ENCODE measurements at regions not wholly inside any gene's neighbourhood (a gene's known extent, or its start where the extent isn't known, plus 50 kb on each side); places are given as distances from the start of the nearest gene placed in this dataset.

DNA sequence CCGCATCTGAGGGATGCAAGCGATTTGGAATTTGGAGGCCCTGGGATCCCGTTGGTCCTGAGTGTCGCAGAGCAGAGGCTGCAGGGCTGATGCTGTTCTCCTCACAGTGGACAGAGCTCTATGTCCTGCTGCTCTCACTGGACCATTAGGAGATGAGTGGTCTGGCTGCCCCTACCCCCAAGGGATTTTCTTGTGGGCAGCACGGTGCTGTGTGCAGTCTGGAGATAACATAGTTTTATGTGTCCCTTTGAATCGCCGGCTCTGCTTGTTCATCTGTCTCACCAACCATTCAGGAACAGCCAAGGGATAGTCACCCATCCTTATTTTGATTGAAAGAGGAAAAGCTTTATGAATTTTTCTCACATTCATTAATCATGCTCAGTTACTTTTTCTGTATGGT, 49.9 kb downstream of the CHRM3 start:
- no peak for DNase-seq

DNA sequence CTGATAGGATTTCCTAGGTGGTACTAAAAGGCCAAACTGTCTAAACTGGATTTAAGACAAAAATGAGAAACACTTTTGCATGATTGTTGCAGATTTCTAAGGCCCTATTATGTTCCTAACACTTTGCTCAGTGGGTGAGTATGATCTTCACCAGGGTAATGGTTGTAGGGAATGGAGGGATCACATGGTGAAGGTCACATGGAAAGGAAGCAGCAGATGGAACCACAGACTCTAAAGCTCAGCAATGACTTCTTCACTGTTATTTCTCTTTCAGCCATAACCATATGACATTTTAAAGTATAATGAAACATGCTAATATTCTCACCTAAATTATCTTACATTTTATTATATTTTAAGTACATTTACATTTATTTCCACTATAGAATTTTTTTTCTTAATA, 51.5 kb downstream of the CHRM3 start:
- no peak for DNase-seq

- no peak for DNase-seq
Measured at GRCh38 chr1:239438891-239439290, 52.5 kb downstream of the CHRM3 start.

- no peak for DNase-seq
Measured at GRCh38 chr1:239443361-239443760, 57.0 kb downstream of the CHRM3 start.

DNA sequence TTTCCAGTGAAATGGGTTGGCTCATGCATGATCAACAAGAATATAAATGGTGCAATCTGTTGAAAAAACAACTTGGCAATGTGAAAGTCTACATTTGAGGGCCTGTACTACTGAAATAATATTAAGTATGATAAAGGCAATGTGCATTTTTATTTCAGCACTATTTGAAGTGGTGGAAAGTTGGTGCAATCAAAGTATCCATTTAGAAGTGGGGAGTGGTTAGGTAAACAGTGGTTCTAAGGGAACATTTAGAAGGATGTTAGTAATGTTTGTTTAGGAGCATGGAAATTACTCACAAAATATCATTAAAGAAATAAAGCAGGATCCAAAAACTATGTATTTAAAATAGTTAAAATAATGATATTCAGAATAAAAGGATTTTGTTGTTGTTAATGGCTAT, 60.2 kb downstream of the CHRM3 start:
- no peak for DNase-seq

DNA sequence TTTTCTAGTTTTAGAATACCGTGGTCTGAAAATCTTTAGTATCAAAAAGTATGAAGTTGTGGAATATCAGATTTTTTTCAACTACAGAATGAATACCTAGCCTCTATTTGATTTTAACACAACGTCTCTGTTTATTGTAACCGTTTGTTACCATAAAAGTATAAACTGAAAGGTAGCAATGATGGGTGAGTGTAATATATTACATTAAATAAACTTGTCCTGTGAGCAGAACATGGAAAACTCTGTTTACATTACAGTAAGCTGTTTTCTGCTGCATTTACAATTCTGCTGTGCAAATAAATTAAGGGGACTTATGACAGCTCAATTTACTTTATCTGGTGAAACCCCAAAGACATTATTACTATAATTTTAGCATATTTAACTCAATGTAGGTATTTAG, 62.5 kb downstream of the CHRM3 start:
- DNase-seq, result no peak

DNA sequence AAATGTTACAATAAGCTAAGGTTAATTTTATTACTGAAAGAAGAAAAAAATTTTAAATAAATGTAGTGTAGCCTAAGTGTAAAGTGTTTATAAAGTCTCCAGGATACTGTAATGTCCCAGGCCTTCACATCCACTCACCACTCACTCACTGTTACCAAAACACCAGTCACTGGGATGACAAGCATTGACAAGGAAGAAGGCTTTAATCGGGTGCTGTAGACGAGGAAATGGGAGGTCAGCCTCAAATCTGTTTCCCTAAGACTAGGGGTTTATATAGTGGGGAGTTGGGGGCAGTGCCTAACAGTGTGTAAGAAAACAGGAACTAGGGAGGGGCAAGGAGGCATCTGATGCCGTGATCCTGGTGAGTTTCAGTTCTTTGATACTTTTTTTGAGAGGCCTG, 69.4 kb downstream of the CHRM3 start:
- DNase-seq, result no peak

- DNase-seq, result no peak
Measured at GRCh38 chr1:239456788-239457187, 70.4 kb downstream of the CHRM3 start.

DNA sequence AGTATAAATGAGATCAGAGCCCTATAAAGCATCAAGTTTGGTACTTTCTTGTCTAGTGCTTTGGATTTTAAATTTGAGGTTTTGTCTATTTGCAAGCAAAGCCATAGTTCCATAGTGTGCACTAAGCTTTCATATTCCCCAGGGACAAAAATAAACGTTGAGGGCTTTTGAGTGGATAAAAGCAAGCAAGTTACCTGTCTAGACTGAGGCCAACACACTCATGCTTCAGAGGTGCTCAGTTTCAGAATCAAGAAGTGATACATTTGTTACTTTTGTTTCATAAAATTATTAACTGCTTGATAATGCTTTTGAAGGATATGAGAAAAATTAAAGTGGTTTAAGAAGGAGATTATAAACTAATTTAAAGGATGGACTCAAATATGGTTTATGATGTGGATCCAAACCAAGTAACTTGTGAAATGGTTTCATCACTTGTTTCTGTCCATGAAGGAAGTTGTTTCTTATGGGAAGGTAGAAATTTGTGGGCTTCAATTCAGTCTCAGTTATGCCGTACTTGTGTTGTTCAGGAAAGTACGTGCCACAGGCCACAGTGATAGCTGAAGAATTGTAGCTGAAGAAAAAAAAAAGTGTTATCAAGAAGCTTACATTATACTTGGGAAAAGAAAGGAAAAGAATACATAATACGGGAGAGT, 71.2 kb downstream of the CHRM3 start:
- DNase-seq, result no peak

DNA sequence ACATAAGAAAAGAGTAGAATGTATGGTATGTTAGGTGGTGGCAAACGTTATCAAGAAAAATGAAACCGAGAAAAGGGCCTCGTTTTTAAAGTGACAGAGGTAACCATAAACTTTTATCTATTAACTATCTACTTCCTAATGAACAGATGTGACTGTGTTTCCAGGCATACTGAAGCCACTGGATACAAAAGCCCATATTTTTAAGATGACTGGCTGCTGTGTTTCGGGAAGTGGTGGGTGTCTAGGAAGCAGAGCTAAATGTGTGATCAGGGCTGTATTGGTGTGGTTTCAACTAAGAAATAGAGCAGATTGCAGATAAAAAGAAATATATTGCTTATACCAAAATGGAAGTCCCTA, 71.8 kb downstream of the CHRM3 start:
- no peak for DNase-seq

GRCh38 chr1:239467730-239468129, 81.4 kb downstream of the CHRM3 start:
- no peak for DNase-seq

DNA sequence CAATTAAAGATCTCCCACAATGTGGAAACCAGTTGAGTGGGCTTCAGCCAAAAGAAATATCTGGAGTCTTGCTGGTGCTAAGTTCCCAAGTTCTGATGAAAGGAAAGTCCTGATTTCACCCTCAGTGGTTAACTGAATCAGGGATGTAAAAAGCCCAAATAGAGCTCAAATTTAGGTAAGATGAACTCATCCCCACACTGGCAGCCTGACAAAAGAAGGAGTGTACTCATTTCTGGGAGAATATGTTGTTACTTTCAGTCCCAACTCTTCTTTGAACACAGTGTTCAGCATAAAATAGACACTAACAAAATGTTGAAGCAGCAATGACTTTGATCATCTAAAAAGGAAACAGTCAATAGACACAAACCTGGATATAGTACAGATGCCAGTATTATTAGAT, 91.7 kb downstream of the CHRM3 start:
- no peak for DNase-seq

DNA sequence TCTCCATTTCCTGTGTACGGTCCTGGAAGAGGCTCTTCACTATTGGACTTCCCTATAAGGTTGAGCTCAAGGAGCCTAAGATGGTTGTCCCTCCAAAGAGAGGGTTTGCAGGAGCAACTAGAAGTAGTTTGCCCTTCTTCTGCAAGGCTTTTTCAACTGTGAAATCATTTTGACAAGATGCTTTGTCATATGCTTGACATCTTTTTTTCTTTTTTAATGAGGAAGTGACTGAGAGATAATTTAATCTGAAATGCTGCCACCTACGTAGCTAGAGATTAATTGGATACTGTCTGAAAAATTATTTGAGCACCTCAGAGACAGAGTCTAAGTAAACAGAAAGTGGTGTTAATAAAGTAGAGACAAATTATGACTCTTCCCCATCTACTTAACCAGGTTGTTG, 97.0 kb downstream of the CHRM3 start:
- DNase-seq, result no peak

DNA sequence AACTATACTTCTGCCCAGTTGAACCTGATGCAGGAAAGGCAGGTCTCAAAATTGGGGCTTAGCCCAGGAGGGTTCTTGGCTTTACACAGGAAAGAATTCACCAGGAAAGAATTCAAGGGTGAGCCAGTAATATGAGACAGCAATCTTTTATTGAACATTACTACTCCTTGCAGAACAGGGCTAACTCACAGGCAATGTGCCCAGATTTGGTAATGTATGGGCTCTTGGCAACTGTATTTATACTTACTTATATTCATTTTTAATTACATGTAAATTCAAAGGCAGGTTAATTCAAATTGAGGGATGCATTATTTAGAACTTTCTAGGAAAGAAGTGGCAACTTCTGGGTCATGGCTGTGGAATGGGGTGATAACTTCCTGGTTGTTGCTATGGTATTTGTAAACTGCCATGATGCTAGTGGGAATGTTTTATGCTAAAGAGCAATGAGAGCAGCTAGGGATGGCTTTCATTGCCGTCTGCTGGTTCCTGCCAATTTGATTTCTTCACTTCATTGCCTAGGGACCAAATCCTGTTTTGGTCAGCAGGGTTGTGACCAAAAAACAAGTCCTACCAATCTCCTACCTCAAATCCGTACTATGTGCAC, 107.5 kb downstream of the CHRM3 start:
- DNase-seq, result no peak

DNA sequence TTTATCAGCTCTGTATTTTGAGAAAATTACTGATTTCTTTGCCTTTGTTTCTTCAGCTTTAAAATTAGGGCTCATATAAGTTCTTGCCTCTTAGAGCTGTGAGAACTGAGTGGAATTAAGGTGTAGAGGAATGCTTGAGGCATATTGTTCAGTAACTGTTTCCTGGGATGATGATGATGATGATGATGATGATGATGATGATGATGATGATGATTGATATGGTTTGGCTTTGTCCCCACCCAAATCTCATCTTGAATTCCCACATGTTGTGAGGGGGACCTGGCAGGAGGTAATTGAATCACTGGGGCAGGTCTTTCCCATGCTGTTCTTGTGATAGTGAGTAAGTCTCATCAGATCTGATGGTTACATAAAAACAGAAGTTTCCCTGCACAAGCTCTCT, 118.7 kb downstream of the CHRM3 start:
- no peak for DNase-seq

DNA sequence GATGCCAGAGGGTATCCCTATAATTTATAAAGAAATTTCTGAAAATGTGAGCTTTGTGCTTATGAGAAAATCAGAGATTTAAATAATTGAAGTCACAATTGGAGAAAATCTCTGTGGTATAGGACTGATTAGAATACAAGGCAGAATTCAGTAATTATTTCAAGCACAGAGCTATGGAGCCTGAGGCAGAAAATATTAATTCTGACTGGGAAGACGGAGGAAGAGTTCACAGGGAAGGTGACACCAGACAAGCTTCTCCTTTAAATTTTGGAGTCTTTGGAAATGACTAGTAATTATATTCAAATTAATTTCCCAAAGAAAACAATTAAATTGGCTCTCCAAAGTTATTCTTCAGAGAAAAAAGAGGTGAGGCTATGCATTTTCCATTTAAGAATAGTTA, 121.5 kb downstream of the CHRM3 start:
- no peak for DNase-seq

DNA sequence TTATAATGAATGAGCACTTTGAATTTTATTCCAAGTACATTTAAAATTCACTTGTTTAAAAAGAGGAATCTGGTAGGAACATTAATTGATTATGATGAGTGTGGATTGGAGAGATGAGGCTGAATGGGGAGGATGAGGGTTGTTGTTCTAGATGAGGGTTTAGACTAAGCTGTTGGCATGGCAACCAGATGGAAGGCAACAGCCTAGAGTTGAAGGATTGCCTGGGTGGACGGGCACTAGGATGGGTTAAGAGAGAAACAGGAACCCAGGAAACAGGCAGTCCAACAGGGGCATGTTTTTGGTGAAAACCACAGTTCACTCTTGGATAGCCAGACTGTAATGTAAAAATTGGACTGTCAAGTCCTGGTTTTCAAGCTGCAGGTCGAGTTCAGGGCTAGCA, 125.5 kb downstream of the CHRM3 start:
- DNase-seq, result no peak

GRCh38 chr1:239516579-239516978, 130.2 kb downstream of the CHRM3 start:
- no peak for DNase-seq

- DNase-seq, result no peak
Measured at GRCh38 chr1:239526391-239526790, 140.0 kb downstream of the CHRM3 start.

DNA sequence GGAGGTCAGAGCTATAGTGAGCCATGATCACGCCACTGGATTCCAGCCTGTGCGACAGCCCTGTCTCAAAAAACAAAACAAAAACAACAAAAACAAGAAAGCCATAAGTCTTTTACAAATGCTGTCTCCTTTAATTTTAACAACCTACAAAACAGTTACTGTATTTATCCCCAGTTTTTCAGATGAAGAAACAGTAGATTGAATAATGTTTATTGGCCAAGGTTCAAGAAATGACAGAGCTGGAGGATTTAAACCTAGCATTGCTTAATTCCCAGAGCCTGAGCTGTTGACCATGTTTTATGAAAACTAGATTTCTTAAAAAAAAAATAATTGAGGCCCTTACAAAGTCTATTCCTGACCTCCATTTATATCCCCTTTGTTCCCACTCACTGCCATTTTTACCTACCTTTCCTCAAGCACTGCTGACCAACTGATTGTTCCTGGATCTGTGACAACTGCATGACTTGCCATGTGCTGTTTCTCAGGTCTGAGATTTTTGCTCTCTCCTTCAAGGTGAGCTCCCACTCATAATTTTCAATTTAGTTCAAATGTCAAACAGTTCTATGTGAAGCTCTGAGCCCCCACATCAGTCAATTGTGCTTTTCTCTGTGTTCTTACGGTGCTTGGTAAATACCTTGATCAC, 140.8 kb downstream of the CHRM3 start:
- peak; percentile 28 for DNase-seq

DNA sequence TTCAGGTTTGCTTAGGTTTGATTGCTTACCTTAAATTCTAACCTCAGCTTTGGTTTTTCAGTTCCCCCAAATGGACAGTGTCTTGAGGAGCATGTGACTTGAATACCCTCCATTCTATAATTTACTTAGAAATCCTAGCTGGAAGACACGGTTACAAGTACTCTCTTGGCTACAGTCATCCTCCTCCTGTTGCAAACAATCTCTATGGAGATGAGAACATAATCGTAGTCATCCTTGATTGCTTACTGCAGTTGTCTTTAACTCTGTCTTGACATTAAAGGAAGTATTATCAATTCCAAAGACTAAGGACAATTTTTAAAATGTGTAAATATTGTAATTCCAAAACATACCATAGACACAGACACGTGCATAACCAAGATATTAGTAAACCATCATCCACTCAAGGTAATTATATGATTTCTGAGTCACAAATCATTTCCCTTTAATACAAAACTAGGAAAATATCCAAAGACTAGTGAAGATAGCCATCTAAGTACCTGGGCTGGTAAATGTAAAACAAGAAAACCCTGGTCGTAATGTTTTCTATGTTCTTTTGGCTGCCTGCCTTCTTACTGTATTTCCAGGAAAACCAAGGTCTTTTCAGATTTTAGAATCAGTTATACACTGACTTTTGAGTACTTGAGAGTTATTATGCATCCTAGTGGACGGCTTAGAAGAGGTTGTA, 149.9 kb downstream of the CHRM3 start:
- DNase-seq, result peak; percentile 10

DNA sequence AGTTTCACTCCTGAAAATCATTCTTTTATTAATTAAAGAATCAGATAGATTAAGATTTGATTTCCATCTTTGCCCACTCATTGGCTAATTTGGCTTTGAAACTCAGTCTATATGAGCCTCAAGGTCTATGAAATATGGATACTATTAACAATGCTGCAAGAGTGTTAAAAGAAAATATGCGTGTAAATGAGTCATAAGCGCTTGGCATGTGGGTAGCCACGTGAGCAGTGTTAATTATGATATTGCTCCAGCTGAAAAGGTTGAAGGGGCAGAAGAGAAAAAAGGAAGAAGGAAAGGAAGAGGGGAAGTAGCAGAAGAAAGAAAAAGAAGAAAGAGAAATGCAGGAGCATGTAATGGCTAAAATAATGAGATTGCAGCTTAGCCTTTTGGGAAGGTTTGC, 151.4 kb downstream of the CHRM3 start:
- DNase-seq, result no peak

GRCh38 chr1:239538239-239538988, 152.0 kb downstream of the CHRM3 start:
- peak; percentile 9 for DNase-seq

All from tongue (tissue), 1 donor.